WERI-Rb-1 (cell line): ENCODE measurements at regions not wholly inside any gene's neighbourhood (a gene's known extent, or its start where the extent isn't known, plus 50 kb on each side); places are given as distances from the start of the nearest gene placed in this dataset.

Experiments
- DNase-seq: peaks from one replicate; pipeline ENCODE4 v3.0.0-alpha.2; 2020
- H3K27ac ChIP-seq: fragments of 250-450 bp; sonication (Bioruptor Pico); 2 replicates; pipeline ENCODE4 v1.5.1; 2020; ENCODE audit warnings: mild to moderate bottlenecking, moderate library complexity
- H3K27me3 ChIP-seq: fragments of 250-450 bp; sonication (Bioruptor Pico); 2 replicates; pipeline ENCODE4 v1.5.1; 2021; ENCODE audit warnings: mild to moderate bottlenecking, low read depth, moderate library complexity; ENCODE audit not compliant: insufficient read depth, severe bottlenecking
- H3K36me3 ChIP-seq: fragments of 250-450 bp; sonication (Bioruptor Pico); 2 replicates; pipeline ENCODE4 v1.5.1; 2020; ENCODE audit warnings: mild to moderate bottlenecking, moderate library complexity
- H3K4me3 ChIP-seq: 2 replicates; pipeline ENCODE4 v1.5.1; 2011; ENCODE audit warnings: low read depth, mild to moderate bottlenecking, control low read depth, low read length
- H3K9me3 ChIP-seq: fragments of 250-450 bp; sonication (Bioruptor Pico); 2 replicates; pipeline ENCODE4 v1.5.1; 2021; ENCODE audit warnings: mild to moderate bottlenecking, moderate library complexity; ENCODE audit not compliant: severe bottlenecking
- CTCF ChIP-seq: IDR thresholded peaks from 2 replicates; pipeline ENCODE4 v1.5.1; 2011; ENCODE audit warnings: low read depth, mild to moderate bottlenecking, control low read depth, inconsistent platforms, low read length

GRCh38 chr12:76198839-76199238 is 114.4 kb upstream of the NAP1L1 start:
- Histone ChIP-seq H3K9me3 (peaks cover 3% of the 10 kb centered on the region), H3K27ac (no peak overlapping the region), H3K27me3 (no peaks in the 10 kb centered on the region), H3K36me3 (no peaks in the 10 kb centered on the region), H3K4me3 (no peak overlapping the region)
- no peak for DNase-seq
- TF ChIP-seq CTCF = no peak

- no peaks in the 10 kb centered on the region for H3K36me3 ChIP-seq
- peaks cover 3% of the 10 kb centered on the region for H3K9me3 ChIP-seq
- DNase-seq = no peak
- TF ChIP-seq CTCF = no peak
- no peaks in the 10 kb centered on the region for H3K27me3 ChIP-seq
- no peak overlapping the region for H3K4me3 ChIP-seq
- no peak overlapping the region for H3K27ac ChIP-seq
These were observed 112.8 kb upstream of the NAP1L1 start for GRCh38 chr12:76197283-76197682.

GRCh38 chr12:76195920-76196319 is 111.4 kb upstream of the NAP1L1 start:
- Histone ChIP-seq H3K9me3 (peaks cover 3% of the 10 kb centered on the region), H3K27me3 (no peaks in the 10 kb centered on the region), H3K36me3 (no peaks in the 10 kb centered on the region), H3K4me3 (no peak overlapping the region), H3K27ac (no peak overlapping the region)
- TF ChIP-seq CTCF = no peak
- no peak for DNase-seq

- H3K27ac ChIP-seq = no peak overlapping the region
- no peak for TF ChIP-seq CTCF
- no peaks in the 10 kb centered on the region for H3K27me3 ChIP-seq
- peaks cover 3% of the 10 kb centered on the region for H3K9me3 ChIP-seq
- no peak for DNase-seq
- H3K36me3 ChIP-seq = no peaks in the 10 kb centered on the region
- no peak overlapping the region for H3K4me3 ChIP-seq
These were observed 110.2 kb upstream of the NAP1L1 start for GRCh38 chr12:76194724-76195123.

GRCh38 chr12:76193961-76194360 is 109.5 kb upstream of the NAP1L1 start:
- Histone ChIP-seq H3K36me3 (no peaks in the 10 kb centered on the region), H3K27ac (no peak overlapping the region), H3K4me3 (no peak overlapping the region), H3K9me3 (peaks cover 3% of the 10 kb centered on the region), H3K27me3 (no peaks in the 10 kb centered on the region)
- TF ChIP-seq CTCF = no peak
- no peak for DNase-seq

GRCh38 chr12:76192416-76192815 is 107.9 kb upstream of the NAP1L1 start:
- Histone ChIP-seq H3K9me3 (no peaks in the 10 kb centered on the region), H3K4me3 (no peak overlapping the region), H3K27ac (no peak overlapping the region), H3K36me3 (no peaks in the 10 kb centered on the region), H3K27me3 (no peaks in the 10 kb centered on the region)
- no peak for DNase-seq
- no peak for TF ChIP-seq CTCF
